Testis (tissue), 2 donors: ENCODE measurements at regions not wholly inside any gene's neighbourhood (a gene's known extent, or its start where the extent isn't known, plus 50 kb on each side); places are given as distances from the start of the nearest gene placed in this dataset.

Experiments used
- DNase-seq: peaks from one replicate; pipeline ENCODE4 v3.0.0-alpha.2; 2019
- H3K27ac ChIP-seq, 2 donors: fragments of 200-600 bp; sonication (generic); one replicate each; pipeline ENCODE4 v1.5.1; 2019
- H3K27me3 ChIP-seq: fragments of 200-600 bp; sonication (generic); one replicate; pipeline ENCODE4 v1.5.1; 2019
- H3K36me3 ChIP-seq: fragments of 200-600 bp; sonication (generic); one replicate; pipeline ENCODE4 v1.5.1; 2017; ENCODE audit warnings: low read depth; ENCODE audit errors: missing control alignments
- H3K4me1 ChIP-seq: fragments of 200-600 bp; sonication (generic); one replicate; pipeline ENCODE4 v1.5.1; 2019
- H3K4me3 ChIP-seq, 2 donors: fragments of 200-600 bp; sonication (generic); one replicate each; pipeline ENCODE4 v1.5.1; 2017 to 2019
- H3K9me3 ChIP-seq: fragments of 200-600 bp; sonication (generic); one replicate; pipeline ENCODE4 v1.5.1; 2017
- CTCF ChIP-seq, 3 experiments: fragments of 450-650 bp in 2 of 3; fragments of 200-600 bp in 1 of 3; sonication (generic) in 1 of 3; IDR thresholded peaks; one replicate each; pipeline ENCODE4 v1.5.1; 2016 to 2019; ENCODE audit warnings: antibody characterized with exemption in 3 of 3, mild to moderate bottlenecking in 2 of 3, moderate library complexity in 1 of 3
- POLR2A ChIP-seq: fragments of 450-650 bp; IDR thresholded peaks from one replicate; pipeline ENCODE4 v1.6.1; 2017; ENCODE audit warnings: antibody characterized with exemption, mild to moderate bottlenecking, moderate library complexity
- WGBS, 2 donors: methylation state at CpG; one replicate each; pipeline ENCODE4 v1.1.5; 2018; 5-methylcytosine and 5-hydroxymethylcytosine counted together
- intact Hi-C: fragments of 100-400 bp; cut with DNase I; formaldehyde crosslinking; loops from one replicate; pipeline ENCODE4 v1.15.1; 2023; ENCODE audit warnings: low total_unique reads

- no peaks in the 10 kb centered on the region for H3K36me3 ChIP-seq
- H3K27ac ChIP-seq = no peak overlapping the region
- H3K4me3 ChIP-seq = no peak overlapping the region
- H3K4me1 ChIP-seq = peaks cover 24% of the 10 kb centered on the region
- 71 to 72% methylated on average over 3 of the region's 3 CpGs for WGBS, 2 donors
- TF ChIP-seq POLR2A = no peak
- TF ChIP-seq CTCF (IDR thresholded peaks at IDR 0.05) = no peak
- intact Hi-C loops = no loop called here
- H3K9me3 ChIP-seq = no peaks in the 10 kb centered on the region
- no peak for DNase-seq
- no peaks in the 10 kb centered on the region for H3K27me3 ChIP-seq
These were observed 84.1 kb upstream of the RNF38 start for GRCh38 chr9:36484124-36484523.

GRCh38 chr9:36479101-36479500 lies 79.0 kb upstream of the RNF38 start:
- no peak for DNase-seq
- intact Hi-C loops = no loop called here
- H3K4me1 ChIP-seq = peaks cover 12% of the 10 kb centered on the region

GRCh38 chr9:36471359-36471758 lies 71.3 kb upstream of the RNF38 start:
- intact Hi-C loops = no loop called here
- H3K36me3 ChIP-seq = no peaks in the 10 kb centered on the region
- DNase-seq = no peak
- WGBS, 2 donors = 32 to 34% methylated on average over 3 of the region's 3 CpGs
- no peak for TF ChIP-seq CTCF (IDR thresholded peaks at IDR 0.05)
- TF ChIP-seq POLR2A = no peak
- peaks cover 17% of the 10 kb centered on the region for H3K4me1 ChIP-seq
- H3K27ac ChIP-seq = peak overlapping the region; percentile 63 to 76
- no peaks in the 10 kb centered on the region for H3K27me3 ChIP-seq
- H3K9me3 ChIP-seq = no peaks in the 10 kb centered on the region
- no peak overlapping the region for H3K4me3 ChIP-seq

More at GRCh38 chr9:36479101-36479500, 79.0 kb upstream of the RNF38 start:
- whole genome bisulfite sequencing, 2 donors = 58 to 68% methylated on average over 4 of the region's 4 CpGs
- Histone ChIP-seq H3K36me3 (no peaks in the 10 kb centered on the region), H3K4me3 (no peak overlapping the region), H3K27me3 (no peaks in the 10 kb centered on the region), H3K27ac (peak overlapping the region in 1 of 2 donors; percentile 14), H3K9me3 (no peaks in the 10 kb centered on the region)
- TF ChIP-seq POLR2A (no peak), CTCF (IDR thresholded peaks at IDR 0.05) (no peak)

DNA sequence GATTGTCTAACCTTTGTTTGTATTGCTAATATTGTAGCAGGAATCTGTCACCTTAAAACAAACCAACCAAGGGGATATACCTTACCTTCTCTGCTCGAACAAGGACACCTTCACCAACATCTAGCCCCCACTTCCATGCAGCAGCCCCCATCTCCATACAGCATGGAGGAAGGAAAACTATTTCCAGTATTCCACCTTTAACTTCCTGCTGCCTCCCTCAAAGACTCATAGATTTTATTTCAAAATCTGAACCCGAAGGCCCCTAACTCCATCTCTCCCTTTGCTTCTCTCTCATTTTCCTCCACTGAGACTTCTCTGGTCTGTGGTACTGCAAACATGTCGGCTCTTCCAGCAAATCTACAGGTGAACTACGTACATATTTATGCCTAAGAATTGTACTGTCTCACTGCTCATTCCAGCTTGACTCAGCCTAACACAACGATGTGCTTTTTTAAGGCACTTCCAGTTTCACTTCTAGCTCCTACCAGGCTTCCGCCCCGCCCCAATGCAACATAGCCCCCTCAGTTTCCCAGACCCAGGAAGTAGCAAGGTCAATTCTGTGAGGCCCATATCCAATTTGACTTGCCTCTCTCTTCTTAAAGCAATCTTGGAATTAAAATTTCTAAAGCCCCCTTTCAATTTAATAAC lies 70.7 kb upstream of the RNF38 start:
- peak overlapping the region in 1 of 2 donors; percentile 20 for H3K4me3 ChIP-seq
- DNase-seq = peak; percentile 49

More for the DNA sequence above, 70.7 kb upstream of the RNF38 start:
- Histone ChIP-seq H3K27me3 (no peaks in the 10 kb centered on the region), H3K36me3 (no peaks in the 10 kb centered on the region), H3K27ac (peak overlapping the region; percentile 63 to 76), H3K9me3 (no peaks in the 10 kb centered on the region), H3K4me1 (peaks cover 17% of the 10 kb centered on the region)
- intact Hi-C loops = no loop called here
- WGBS, 2 donors = 28 to 35% methylated on average over 7 of the region's 7 CpGs
- TF ChIP-seq POLR2A = no peak
- no peak for TF ChIP-seq CTCF (IDR thresholded peaks at IDR 0.05)
